ENCODE measurements at regions not wholly inside any gene's neighbourhood (a gene's known extent, or its start where the extent isn't known, plus 50 kb on each side); places are given as distances from the start of the nearest gene placed in this dataset.

DNA sequence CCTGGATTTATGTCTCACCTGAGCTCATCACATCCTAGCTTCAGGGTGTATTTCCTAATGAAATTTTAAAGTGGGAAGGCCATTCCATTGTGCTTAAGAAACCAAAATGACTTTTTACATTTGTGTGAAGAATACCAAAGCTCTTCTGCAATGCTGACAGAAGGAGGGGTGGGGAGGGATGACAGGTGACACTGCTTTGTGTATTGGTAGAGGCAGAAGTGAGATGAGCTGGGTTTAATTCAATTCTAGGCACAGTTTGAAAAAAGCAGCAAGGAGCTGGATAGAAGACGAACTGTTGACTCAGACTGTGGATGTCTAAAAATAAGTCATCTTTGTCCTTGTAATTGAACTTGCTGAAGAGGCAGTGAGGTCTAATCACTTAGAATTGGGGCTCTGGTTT is 710.3 kb upstream of the KIRREL3 start:
- ChIA-PET CTCF (no interaction called here), POLR2A (no interaction called here)
- Histone ChIP-seq H3K4me1 (ENCODE audit: control insufficient read depth, extremely low read depth, insufficient read depth, low read length) (no peaks in the 10 kb centered on the region), H3K4me3 (replicated peaks in 1 of 3; ENCODE audit: insufficient read depth in 1 of 3, low read depth in 1 of 3, low read length in 3 of 3) (no peak overlapping the region), H2AFZ (ENCODE audit: low read depth, low read length) (no peak overlapping the region), H3K4me2 (ENCODE audit: insufficient read depth, low read length) (no peak overlapping the region), H3K9me1 (replicated peaks; ENCODE audit: control insufficient read depth, extremely low read depth, insufficient read depth, low read length) (no peaks in the 10 kb centered on the region), H3K79me2 (ENCODE audit: control insufficient read depth, insufficient read depth, low read length) (no peaks in the 10 kb centered on the region), H3K9me3 (replicated peaks; ENCODE audit: control insufficient read depth, insufficient read depth, low read length) (no peaks in the 10 kb centered on the region), H3K36me3 (ENCODE audit: control insufficient read depth in 2 of 2, extremely low read depth in 1 of 2, insufficient read depth in 2 of 2, low read length in 2 of 2) (no peaks in the 10 kb centered on the region), H3K9ac (replicated peaks; ENCODE audit: extremely low read depth, insufficient read depth, low read length) (no peak overlapping the region), H3K27me3 (ENCODE audit: control insufficient read depth in 2 of 2, insufficient read depth in 2 of 2, low read length in 2 of 2) (no peaks in the 10 kb centered on the region), H4K20me1 (replicated peaks; ENCODE audit: control insufficient read depth, extremely low read depth, insufficient read depth, low read length) (no peaks in the 10 kb centered on the region), H3K27ac (ENCODE audit: insufficient read depth, low read depth, low read length) (no peak overlapping the region)
- TF ChIP-seq JUN (IDR thresholded peaks at IDR 0.05; ENCODE audit: borderline replicate concordance, insufficient read depth, insufficient read length, low read depth) (no peak), MYC (IDR thresholded peaks at IDR 0.05; ENCODE audit: low read depth, low read length) (no peak), POLR2AphosphoS5 (IDR thresholded peaks at IDR 0.05; ENCODE audit: insufficient read depth, low read depth, low read length) (no peak), EZH2 (IDR thresholded peaks at IDR 0.05; ENCODE audit: borderline replicate concordance, low read depth, low read length, severe bottlenecking) (no peak)
- TF ChIP-seq, protein P1, sequence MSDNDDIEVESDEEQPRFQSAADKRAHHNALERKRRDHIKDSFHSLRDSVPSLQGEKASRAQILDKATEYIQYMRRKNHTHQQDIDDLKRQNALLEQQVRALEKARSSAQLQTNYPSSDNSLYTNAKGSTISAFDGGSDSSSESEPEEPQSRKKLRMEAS (IDR thresholded peaks at IDR 0.05; ENCODE audit: insufficient read depth, insufficient read length): no peak
- TF ChIP-seq, protein P2, sequence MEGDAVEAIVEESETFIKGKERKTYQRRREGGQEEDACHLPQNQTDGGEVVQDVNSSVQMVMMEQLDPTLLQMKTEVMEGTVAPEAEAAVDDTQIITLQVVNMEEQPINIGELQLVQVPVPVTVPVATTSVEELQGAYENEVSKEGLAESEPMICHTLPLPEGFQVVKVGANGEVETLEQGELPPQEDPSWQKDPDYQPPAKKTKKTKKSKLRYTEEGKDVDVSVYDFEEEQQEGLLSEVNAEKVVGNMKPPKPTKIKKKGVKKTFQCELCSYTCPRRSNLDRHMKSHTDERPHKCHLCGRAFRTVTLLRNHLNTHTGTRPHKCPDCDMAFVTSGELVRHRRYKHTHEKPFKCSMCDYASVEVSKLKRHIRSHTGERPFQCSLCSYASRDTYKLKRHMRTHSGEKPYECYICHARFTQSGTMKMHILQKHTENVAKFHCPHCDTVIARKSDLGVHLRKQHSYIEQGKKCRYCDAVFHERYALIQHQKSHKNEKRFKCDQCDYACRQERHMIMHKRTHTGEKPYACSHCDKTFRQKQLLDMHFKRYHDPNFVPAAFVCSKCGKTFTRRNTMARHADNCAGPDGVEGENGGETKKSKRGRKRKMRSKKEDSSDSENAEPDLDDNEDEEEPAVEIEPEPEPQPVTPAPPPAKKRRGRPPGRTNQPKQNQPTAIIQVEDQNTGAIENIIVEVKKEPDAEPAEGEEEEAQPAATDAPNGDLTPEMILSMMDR (IDR thresholded peaks at IDR 0.05; ENCODE audit: extremely low read depth in 1 of 2, insufficient read depth in 1 of 2, low read depth in 1 of 2, low read length in 2 of 2): no peak
- FAIRE-seq (no peak), DNase-seq (ENCODE audit: low read depth, low spot score) (no peak)
- intact Hi-C loops (cut with micrococcal nuclease): no loop called here
- BruUV-seq (replicated peaks): no TSS peak
- dilution Hi-C loops (cut with MboI; ENCODE audit: extremely low pct_ligation_motif_present, low sequenced_read_pairs): no loop called here

DNA sequence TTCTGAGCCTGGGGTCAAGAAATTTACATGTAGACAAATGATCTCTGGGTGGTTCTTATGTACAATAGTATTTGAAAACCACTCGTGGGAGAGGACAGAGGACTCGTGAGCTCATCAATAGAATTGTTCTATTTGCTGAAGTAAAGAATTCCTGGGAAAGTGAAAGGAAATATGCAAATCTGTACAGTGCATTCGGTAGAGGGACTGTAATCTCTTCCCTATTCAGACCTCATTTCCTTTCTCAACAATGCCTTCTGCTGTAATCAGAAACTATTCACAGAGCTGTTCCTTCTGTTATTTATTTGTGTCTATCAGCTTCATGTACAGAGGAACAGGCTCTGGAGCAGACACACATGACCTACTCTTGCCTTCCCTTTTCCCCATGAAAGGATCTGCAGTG is 709.4 kb upstream of the KIRREL3 start:
- H4K20me1 ChIP-seq (replicated peaks; ENCODE audit: control insufficient read depth, extremely low read depth, insufficient read depth, low read length): no peaks in the 10 kb centered on the region
- intact Hi-C loops (cut with micrococcal nuclease) (no loop called here), dilution Hi-C loops (cut with MboI; ENCODE audit: extremely low pct_ligation_motif_present, low sequenced_read_pairs) (no loop called here)
- peak; percentile 12 for TF ChIP-seq JUN (IDR thresholded peaks at IDR 0.05; ENCODE audit: borderline replicate concordance, insufficient read depth, insufficient read length, low read depth)
- TF ChIP-seq, protein P2 (IDR thresholded peaks at IDR 0.05; ENCODE audit: extremely low read depth in 1 of 2, insufficient read depth in 1 of 2, low read depth in 1 of 2, low read length in 2 of 2): no peak
- no peaks in the 10 kb centered on the region for H3K9me3 ChIP-seq (replicated peaks; ENCODE audit: control insufficient read depth, insufficient read depth, low read length)
- H3K27me3 ChIP-seq (ENCODE audit: control insufficient read depth in 2 of 2, insufficient read depth in 2 of 2, low read length in 2 of 2): no peaks in the 10 kb centered on the region
- no peak for FAIRE-seq
- BruUV-seq (replicated peaks): no TSS peak
- H3K79me2 ChIP-seq (ENCODE audit: control insufficient read depth, insufficient read depth, low read length): no peaks in the 10 kb centered on the region
- no peaks in the 10 kb centered on the region for H3K36me3 ChIP-seq (ENCODE audit: control insufficient read depth in 2 of 2, extremely low read depth in 1 of 2, insufficient read depth in 2 of 2, low read length in 2 of 2)
- no peak overlapping the region for H3K9ac ChIP-seq (replicated peaks; ENCODE audit: extremely low read depth, insufficient read depth, low read length)
- no peaks in the 10 kb centered on the region for H3K9me1 ChIP-seq (replicated peaks; ENCODE audit: control insufficient read depth, extremely low read depth, insufficient read depth, low read length)
- POLR2A ChIA-PET: no interaction called here
- no peaks in the 10 kb centered on the region for H3K4me1 ChIP-seq (ENCODE audit: control insufficient read depth, extremely low read depth, insufficient read depth, low read length)
- CTCF ChIA-PET: no interaction called here
- DNase-seq (ENCODE audit: low read depth, low spot score): peak; percentile 28
- peak overlapping the region; percentile 8 for H3K4me2 ChIP-seq (ENCODE audit: insufficient read depth, low read length)
- no peak overlapping the region for H2AFZ ChIP-seq (ENCODE audit: low read depth, low read length)
- no peak overlapping the region for H3K4me3 ChIP-seq (replicated peaks in 1 of 3; ENCODE audit: insufficient read depth in 1 of 3, low read depth in 1 of 3, low read length in 3 of 3)
- no peak overlapping the region for H3K27ac ChIP-seq (ENCODE audit: insufficient read depth, low read depth, low read length)

All from endothelial cell of umbilical vein (primary cell).